ENCODE measurements at regions not wholly inside any gene's neighbourhood (a gene's known extent, or its start where the extent isn't known, plus 50 kb on each side); places are given as distances from the start of the nearest gene placed in this dataset.

- TF ChIP-seq YY1 (IDR thresholded peaks at IDR 0.05; ENCODE audit: insufficient read depth, insufficient read length) (no peak), ZNF274 (IDR thresholded peaks at IDR 0.05; ENCODE audit: low read depth, low read length) (no peak)
Measured at GRCh38 chr6:141946502-141946901, 186.2 kb upstream of the GJE1 start.
